ENCODE measurements at regions not wholly inside any gene's neighbourhood (a gene's known extent, or its start where the extent isn't known, plus 50 kb on each side); places are given as distances from the start of the nearest gene placed in this dataset.

GRCh38 chr1:87899017-87899416 lies 570.3 kb downstream of the LMO4 start:
- no peak for DNase-seq (ENCODE audit: low read depth in 2 of 3, low spot score in 2 of 3)

- DNase-seq (ENCODE audit: low read depth in 2 of 3, low spot score in 2 of 3) = no peak
Observed at GRCh38 chr1:87899746-87900145, 571.1 kb downstream of the LMO4 start.

- peak in 2 of 3 donors; percentile 68 to 93 for DNase-seq (ENCODE audit: low read depth in 2 of 3, low spot score in 2 of 3)
Observed at GRCh38 chr1:87902830-87903229, 574.1 kb downstream of the LMO4 start.

DNA sequence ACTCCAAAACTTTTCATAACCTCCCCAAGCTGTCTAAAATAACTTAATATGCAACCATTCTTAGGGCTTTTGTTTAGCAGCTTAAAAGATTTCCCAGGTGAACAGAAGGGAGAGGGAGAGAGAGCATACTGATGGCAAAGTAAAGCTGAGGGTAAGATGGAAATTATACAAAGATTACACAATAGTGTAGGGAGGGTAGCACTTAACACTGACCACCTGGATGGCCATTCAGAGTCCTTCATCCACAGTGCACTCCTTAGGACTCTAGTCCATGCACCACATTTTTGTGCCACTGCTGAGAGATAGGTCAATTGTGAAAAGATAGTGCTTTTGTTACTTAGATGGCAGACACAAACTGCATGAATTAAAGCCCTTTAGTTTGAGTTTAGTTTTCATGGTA lies 574.6 kb downstream of the LMO4 start:
- no peak for DNase-seq (ENCODE audit: low read depth in 2 of 3, low spot score in 2 of 3)

DNA sequence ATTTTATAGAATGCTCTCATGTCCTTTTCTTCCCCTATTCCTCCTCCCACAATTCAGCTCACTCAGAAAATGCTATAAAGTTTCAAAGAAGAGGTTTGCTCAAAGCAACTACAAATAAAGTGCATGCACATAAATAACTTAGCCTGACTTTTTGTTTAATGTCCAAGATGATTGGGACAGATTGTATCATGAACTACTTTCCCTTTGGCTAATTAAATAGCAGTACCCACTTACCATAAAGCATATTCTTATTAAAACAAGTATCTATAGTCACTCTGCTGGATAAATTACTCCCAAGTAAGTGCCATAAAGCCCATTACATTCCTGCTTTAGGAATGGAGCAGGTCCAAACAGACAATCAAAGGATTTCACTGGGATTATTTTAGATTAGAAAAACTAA lies 576.0 kb downstream of the LMO4 start:
- no peak for DNase-seq (ENCODE audit: low read depth in 2 of 3, low spot score in 2 of 3)

- no peak for DNase-seq (ENCODE audit: low read depth in 2 of 3, low spot score in 2 of 3)
Observed at GRCh38 chr1:87905651-87906050, 577.0 kb downstream of the LMO4 start.

DNA sequence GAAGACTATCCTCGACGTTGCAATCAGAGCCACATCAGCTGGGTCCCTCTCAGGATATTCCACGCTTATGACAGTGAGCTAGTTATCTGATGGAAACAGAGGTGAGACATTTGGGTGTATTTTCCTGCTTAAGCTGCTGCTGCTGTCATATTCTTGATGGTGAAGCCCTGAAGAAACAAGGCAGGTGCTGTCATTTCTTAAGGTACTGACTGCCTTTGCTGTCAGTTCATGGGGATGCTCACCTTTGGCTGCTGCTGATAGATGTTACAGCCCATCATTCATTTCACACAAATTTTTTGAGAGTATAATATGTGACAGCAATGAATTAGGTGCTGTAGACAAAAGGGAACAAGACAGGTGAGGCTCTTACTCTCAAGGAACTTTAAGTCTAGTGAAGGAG lies 577.4 kb downstream of the LMO4 start:
- DNase-seq (ENCODE audit: low read depth in 2 of 3, low spot score in 2 of 3) = no peak

DNA sequence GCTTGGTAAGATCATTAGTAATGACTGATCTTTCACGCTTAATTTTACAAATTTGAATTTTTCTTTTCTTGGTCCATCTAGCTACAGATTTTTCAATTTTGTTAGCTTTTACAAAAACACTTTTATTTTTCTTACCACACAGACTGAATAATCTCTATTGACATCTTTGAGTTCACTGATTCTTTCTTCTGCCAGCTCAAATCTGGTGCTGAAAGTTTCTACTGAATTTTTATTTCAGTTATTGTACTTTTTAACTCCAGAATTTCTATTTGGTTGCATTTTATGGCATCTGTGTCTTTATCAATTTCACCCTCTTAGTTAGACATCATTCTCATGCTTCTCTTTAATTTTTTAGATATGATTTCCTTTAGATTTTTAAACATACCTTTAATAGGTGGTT lies 584.7 kb downstream of the LMO4 start:
- no peak for DNase-seq (ENCODE audit: low read depth in 2 of 3, low spot score in 2 of 3)

DNA sequence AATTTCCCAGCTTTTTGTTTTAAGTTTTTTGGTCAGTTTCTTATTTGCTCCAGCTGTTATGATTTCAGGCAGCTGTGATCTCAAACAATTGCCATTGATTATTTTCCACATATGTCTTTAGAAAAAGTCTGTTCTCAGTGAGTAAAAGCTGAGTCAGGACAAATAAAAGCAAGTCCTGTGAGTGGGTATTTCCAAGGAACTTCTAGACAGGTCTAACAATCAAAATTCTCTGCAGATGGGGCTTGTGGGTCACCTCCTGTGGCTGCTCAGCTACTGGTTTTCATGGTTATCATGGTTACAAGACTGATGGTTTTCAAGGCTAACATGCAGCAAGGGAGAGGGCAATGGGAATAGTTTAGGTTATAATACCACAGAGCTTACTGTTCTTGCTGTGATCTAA lies 585.7 kb downstream of the LMO4 start:
- DNase-seq (ENCODE audit: low read depth in 2 of 3, low spot score in 2 of 3) = no peak

DNA sequence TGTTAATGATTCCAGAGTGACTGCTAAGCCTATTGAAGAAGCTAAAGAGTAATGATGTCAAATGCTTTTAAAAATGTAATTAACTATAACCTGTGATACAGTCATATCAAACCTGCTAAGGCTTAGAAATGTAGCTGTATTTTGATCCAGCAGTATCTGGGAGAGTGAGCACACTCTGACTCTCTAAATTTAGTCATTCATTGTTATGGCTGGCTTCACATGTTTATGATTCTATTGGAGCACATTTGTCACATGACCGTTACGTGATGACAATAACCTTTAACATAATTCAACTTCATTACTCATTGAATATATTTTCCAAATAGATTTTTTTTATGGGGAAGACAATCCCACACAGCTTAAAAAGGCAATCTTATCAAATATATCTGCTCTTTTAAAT lies 587.1 kb downstream of the LMO4 start:
- no peak for DNase-seq (ENCODE audit: low read depth in 2 of 3, low spot score in 2 of 3)

DNA sequence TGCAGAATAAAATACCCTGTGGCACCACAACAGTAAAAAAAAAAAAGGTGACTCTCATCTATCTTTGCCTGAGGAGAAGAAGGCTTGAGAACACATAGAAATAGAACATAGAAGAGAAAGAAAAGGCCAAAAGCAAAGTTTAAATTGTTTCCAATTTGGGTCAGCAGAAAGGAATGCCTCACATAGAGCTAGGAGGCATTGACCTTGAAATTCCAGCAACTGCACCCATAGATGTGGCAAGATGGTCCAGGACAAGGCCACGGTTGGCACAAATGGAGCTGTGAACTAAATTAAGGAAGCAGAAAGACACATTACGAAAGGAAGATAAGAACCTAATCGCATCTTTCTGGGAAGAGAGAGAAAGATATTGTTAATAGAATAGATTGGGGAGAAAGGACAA lies 588.3 kb downstream of the LMO4 start:
- DNase-seq (ENCODE audit: low read depth in 2 of 3, low spot score in 2 of 3) = no peak

GRCh38 chr1:87918398-87918797 lies 589.7 kb downstream of the LMO4 start:
- no peak for DNase-seq (ENCODE audit: low read depth in 2 of 3, low spot score in 2 of 3)

DNA sequence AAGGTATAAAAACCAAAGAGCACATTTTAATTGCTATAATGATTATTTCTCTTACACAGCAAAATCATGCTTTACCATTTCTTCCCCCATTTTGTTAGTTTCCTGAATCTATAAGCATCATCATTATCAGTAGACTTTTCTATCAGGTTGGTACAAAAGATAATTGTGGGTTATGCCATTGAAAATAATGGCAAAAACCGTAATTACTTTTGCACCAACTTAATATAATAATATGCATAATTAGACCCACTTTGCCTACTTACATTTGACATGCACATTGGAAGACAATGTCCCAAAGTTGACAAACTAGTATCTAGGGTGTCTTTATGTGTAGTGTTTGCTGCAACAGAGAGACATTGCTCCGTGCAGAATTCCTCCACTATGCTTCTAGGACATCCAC lies 594.2 kb downstream of the LMO4 start:
- DNase-seq (ENCODE audit: low read depth in 2 of 3, low spot score in 2 of 3) = no peak

DNA sequence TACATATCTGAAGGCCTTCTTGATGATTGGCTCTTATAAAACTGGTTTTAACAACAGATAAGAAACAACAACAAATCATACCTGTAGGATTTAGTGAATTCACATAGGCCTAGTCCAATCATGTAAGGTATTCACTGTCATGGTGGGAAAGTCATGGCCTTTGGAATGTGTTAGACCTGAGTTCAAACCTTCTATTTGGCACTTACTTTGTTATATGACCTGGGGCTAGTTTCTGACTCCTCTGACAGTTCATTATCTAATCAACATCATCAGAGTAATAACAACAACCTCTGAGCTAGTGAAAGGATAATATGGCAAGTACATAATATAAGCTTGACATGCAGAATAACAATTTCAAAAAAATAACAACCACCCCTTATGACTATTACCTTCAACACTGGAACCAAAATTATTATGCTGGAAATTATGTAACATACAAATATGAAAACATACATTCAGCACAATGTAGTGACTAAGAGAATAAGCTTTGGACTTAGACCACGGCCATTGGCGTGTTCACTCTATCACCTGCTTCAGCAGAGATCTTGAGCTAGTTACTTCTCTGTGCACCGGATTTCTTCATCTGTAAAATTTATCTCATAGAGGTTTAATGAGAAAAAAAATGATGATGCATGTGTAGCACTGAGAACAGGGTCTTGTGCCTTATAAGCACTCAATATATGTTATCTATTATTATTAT lies 597.6 kb downstream of the LMO4 start:
- no peak for DNase-seq (ENCODE audit: low read depth in 2 of 3, low spot score in 2 of 3)

- no peak for DNase-seq (ENCODE audit: low read depth in 2 of 3, low spot score in 2 of 3)
Observed at GRCh38 chr1:87926921-87927320, 598.2 kb downstream of the LMO4 start.

DNA sequence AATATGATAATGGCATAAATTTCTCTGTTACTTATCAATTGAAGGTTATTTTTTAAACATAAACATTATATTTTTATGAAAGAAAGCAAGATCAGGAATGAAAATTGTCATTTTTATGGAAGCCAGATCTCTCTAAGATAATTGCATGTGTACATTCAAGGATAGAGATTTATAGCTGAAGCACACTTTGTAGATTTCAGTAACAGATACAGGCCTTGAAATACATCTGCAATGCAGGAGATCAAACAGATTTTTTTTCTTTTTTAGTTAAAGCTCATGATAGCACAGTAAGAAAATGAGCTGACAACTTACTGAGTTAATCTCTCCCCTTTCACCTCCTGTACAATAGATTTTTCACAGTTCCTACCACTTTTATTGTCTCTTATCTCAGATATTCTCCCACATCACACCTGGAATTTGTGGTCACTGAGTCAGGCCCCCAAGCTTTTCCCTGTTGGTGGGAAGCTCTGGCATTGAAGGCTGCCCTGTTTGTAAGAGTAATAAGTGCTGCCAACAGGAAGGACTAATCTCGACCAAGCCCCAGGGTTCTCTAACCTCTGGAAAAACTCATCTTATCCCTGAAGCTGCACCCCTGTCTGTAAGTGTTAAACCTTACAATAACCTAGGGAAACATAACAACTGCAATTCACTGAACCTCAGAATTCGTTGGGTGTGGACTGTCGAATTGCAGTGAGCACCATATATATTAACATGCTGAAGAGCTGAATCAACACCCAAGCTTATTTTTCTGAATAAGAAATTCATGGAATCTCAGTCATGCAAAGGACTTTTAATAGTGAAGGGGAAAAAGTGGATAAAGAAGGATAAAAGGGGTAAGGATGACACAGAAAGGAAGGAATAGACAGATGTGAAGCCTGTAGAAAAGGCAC lies 599.0 kb downstream of the LMO4 start:
- DNase-seq (ENCODE audit: low read depth in 2 of 3, low spot score in 2 of 3) = no peak

GRCh38 chr1:87928623-87929022 lies 599.9 kb downstream of the LMO4 start:
- DNase-seq (ENCODE audit: low read depth in 2 of 3, low spot score in 2 of 3) = no peak

DNA sequence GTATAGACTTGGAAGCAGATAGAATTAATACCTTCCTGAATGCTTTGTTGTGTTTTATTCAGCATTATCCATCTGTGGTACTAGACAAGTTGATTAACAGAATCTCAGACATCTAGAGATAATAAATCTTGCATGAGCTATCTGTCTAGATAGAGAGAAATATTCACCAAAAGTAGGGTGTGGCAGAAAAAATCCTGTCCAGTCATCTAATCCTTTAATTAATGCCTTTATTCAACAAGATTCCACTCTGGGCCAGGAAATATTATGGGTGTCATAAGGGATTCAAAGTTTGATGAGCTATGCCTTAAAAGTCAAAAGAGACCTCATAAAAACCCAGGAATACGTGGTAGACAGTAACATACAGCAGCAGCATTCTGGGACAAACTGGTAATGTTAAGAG lies 601.2 kb downstream of the LMO4 start:
- no peak for DNase-seq (ENCODE audit: low read depth in 2 of 3, low spot score in 2 of 3)

DNA sequence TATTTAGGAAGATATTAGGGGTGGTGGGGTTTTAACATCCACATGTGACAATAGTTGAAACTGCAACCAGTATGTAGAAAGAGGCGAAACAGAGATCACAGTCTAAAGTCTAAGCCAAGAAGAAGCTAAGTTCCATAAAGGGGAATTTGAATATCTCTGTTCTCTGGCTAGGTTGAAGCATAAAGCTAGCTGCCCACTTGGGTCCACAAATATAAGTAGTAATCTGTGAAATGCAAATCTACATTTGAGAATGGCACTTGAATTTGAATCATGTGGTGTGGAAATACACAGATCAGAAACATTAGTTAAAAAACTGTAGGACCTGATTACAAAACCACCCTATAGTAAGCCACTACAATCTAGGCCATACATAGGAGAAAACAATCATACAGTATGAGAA lies 602.1 kb downstream of the LMO4 start:
- DNase-seq (ENCODE audit: low read depth in 2 of 3, low spot score in 2 of 3) = no peak

- no peak for DNase-seq (ENCODE audit: low read depth in 2 of 3, low spot score in 2 of 3)
Observed at GRCh38 chr1:87933171-87933570, 604.5 kb downstream of the LMO4 start.

DNA sequence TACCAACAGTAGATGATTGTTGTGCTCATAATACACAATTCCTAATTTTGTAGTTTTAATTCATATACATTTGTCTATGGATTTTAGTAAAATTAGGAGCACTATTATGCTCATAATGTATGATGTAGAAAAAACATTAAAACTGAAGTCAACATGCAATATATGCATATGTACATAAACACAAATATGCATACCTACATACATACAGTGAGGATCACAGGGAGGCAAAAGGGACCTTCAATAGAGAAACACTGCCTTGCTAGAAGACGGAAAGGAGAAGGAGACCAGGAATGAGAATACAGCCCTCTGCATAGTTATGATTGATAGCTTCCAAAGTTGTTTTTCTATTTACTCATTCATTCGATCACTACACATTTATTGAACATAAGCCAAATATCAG lies 606.5 kb downstream of the LMO4 start:
- no peak for DNase-seq (ENCODE audit: low read depth in 2 of 3, low spot score in 2 of 3)

GRCh38 chr1:87937831-87938395 lies 609.2 kb downstream of the LMO4 start:
- no peak for DNase-seq (ENCODE audit: low read depth in 2 of 3, low spot score in 2 of 3)
